Heart left ventricle (tissue), 13 donors: ENCODE measurements at regions not wholly inside any gene's neighbourhood (a gene's known extent, or its start where the extent isn't known, plus 50 kb on each side); places are given as distances from the start of the nearest gene placed in this dataset.

Source experiments
- POLR2A ChIP-seq, 2 donors: fragments of 450-650 bp; IDR thresholded peaks; one replicate each; pipeline ENCODE4 v1.6.1; 2017; ENCODE audit warnings: antibody characterized with exemption in 2 of 2, mild to moderate bottlenecking in 2 of 2, moderate library complexity in 2 of 2
- TF ChIP-seq, protein P1 (sequence below), 12 donors: fragments of 200-600 bp; sonication (generic) in 4 of 12; IDR thresholded peaks; one replicate each; pipeline versions ENCODE4 v1.5.0 to v1.8.0; 2018 to 2022; ENCODE audit warnings: antibody characterized with exemption in 12 of 12, mild to moderate bottlenecking in 5 of 12
- donor health status: ischemic (EF 13 %, LVEDD 7.1; RV severe dilation, severe dysfunction).
- donor health status: DM: no; HTN: yes; CAD: no.
- donor health status: DM: no; HTN: no; CAD: no.
- donor health status: ischemic (EF 25% LVEDD 6.9; RV normal size, moderate dysfunction).
- donor health status: ischemic (EF 25% LVEDD 5.7; RV mildly dilated, moderate dysfunction).
- donor health status: ischemic (EF 35%, LVEDD 5.7; RV mildly dilated, moderate dysfunction).
- donor health status: nonischemic (EF 11% LVEDD 7.7; RV severe dilation, severe dysfunction).
- donor health status: DM: yes; HTN: yes; CAD: no.
- donor health status: PGD.
- donor health status: ischemic (EF 29% LVEDD 5.4; RV normal size, mild dysfunction).
- donor health status: nonischemic (EF 23%, LVEDD 6.1; RV moderate dilation, normal function).

- TF ChIP-seq POLR2A (IDR thresholded peaks at IDR 0.05): no peak
- TF ChIP-seq, protein P1, sequence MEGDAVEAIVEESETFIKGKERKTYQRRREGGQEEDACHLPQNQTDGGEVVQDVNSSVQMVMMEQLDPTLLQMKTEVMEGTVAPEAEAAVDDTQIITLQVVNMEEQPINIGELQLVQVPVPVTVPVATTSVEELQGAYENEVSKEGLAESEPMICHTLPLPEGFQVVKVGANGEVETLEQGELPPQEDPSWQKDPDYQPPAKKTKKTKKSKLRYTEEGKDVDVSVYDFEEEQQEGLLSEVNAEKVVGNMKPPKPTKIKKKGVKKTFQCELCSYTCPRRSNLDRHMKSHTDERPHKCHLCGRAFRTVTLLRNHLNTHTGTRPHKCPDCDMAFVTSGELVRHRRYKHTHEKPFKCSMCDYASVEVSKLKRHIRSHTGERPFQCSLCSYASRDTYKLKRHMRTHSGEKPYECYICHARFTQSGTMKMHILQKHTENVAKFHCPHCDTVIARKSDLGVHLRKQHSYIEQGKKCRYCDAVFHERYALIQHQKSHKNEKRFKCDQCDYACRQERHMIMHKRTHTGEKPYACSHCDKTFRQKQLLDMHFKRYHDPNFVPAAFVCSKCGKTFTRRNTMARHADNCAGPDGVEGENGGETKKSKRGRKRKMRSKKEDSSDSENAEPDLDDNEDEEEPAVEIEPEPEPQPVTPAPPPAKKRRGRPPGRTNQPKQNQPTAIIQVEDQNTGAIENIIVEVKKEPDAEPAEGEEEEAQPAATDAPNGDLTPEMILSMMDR (IDR thresholded peaks at IDR 0.05): no peak
These were observed 56.1 kb upstream of the STMND1 start for GRCh38 chr6:17045581-17046322.
